ENCODE measurements at regions not wholly inside any gene's neighbourhood (a gene's known extent, or its start where the extent isn't known, plus 50 kb on each side); places are given as distances from the start of the nearest gene placed in this dataset.
A peak's percentile ranks its signal among the peaks of the same experiment; 100 is the strongest.
"Not testable (repeated sequence)": the region's sequence is repeated elsewhere in the genome, so short reads cannot be mapped to it uniquely, and the experiment has no call there.

GRCh38 chr7:123321578-123321977 lies 121.8 kb upstream of the SLC13A1 start:
- not testable (repeated sequence) for DNase-seq

- DNase-seq: no peak
Observed at GRCh38 chr7:123319911-123320310, 120.1 kb upstream of the SLC13A1 start.

DNA sequence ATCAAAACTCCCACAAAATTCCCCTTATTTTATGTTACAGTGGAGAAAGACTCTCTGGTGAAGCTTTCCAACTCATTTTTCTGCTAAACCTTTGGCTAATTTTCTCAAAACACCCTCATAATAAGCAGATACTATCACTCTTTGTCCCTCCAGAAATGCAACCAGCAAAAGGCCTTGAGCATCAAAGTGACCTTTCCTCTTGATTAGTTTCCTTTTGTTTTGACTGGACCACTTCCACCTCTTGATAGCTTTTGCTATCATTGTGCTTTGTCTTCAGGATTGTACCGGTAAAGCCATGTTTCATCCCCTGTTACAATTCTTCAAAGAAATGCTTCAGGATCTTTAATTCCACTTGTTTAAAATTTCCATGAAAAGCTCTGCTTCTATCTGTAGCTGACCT lies 115.1 kb upstream of the SLC13A1 start:
- DNase-seq: no peak

GRCh38 chr7:123308254-123308951 lies 108.6 kb upstream of the SLC13A1 start:
- DNase-seq: no peak

DNA sequence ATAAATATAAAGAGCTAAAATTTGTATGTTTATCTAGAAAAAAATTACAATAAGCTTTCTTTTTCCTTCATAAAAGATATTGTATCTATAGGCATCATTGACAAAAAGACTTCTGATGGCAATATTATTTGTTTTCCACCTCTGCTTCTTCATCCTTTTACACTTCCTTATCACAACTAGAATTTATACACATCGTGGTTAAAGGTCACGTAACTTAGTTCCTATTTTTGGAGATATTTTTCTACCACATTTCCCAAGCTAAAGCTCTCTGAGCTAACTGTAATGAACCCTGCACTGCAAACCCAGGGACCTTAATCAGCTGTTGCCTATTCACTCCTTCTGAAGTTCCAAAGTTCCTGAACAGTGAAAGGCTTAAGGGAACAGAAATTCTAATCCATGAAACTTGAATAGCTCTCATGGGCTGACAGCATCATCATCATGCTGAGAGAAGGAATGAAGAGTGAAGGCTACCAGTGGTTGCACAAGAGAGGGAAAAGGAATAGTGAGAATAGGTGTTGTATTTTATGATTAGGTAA lies 106.1 kb upstream of the SLC13A1 start:
- no peak for DNase-seq

- no peak for DNase-seq
Observed at GRCh38 chr7:123303926-123304325, 104.2 kb upstream of the SLC13A1 start.

DNA sequence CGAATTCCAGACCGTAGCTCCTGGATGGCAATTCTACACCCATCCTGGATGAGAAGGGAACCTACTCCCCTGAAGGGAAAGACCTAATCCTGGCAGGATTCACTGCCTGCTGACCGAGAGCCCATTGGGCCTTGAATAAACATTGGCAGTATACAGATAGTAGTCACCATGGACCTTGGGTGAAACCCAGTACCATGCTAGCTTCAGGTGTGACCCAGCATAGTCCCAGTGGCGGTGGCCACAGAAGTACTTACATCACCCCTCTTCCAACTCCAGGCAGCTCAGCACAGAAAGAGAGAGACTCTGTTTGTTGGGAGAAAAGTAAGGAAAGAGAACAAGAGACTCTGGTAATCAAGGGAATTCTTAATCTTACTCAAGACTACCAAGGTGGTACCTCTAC lies 97.2 kb upstream of the SLC13A1 start:
- no peak for DNase-seq

GRCh38 chr7:123293710-123294109 lies 93.9 kb upstream of the SLC13A1 start:
- no peak for DNase-seq

DNA sequence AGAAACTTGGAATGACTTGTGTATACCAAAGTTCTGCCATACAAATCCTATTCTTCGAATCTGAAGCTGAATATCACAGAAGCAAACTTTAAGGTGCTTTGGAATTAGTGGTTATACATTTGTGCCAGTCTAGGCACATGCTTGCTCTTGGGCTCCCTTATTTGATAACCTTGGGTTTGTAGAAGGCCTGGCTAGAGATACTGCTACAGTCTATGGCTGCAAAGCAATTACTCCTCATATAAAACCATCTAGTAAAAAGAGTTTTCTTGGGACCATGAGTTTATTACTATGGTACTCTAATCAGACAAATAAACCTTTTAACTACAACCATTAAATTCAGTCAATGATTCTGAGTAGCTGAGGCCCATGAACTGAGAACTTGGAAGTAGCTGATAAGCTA lies 92.5 kb upstream of the SLC13A1 start:
- no peak for DNase-seq

DNA sequence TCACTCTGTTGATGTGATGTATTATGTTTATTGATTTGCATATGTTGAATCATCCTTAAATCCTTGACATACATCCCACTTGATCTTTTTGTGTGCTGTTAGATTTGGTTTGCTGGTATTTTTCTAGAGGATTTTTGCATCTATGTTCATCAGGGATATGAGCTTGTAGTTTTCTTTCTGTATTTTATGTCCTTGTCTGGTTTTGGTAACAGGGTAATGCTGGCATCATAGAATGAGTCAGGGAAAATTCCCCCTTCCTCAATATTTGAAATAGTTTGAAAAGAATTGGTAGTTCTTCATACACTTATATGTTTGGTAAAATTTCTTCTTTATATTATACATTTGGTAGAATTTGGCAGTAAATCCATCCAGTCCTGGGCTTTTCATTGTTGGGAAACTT lies 89.4 kb upstream of the SLC13A1 start:
- DNase-seq: no peak

DNA sequence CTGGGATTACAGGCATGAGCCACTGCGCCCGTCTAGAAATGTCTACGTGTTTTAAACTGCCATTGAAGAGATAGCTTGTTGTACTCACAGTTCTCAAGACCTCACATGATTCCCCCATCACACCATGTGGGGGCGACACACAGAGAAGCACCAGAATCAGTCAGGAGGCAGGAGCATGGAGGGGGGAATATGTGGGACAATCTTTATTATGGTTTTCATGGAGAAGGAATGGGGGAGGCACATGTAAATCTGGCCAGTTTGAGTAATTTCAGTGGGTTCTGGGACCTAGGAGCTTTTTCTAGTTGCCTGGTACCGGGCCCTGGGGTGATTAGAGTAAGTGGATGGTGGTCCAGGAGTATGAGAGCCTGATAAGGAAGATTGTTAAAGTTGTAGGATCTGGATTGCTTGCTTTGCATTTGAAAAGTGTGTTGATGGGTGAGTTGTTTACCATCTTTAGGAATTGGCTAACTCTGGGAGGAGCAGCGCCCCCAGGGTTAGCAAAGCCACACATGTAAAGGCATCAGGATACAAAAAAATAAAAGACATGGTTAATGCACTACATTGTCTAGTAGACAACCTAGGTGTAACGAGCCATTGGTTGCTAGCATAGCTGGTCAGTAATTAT lies 85.4 kb upstream of the SLC13A1 start:
- no peak for DNase-seq

GRCh38 chr7:123283373-123283772 lies 83.6 kb upstream of the SLC13A1 start:
- DNase-seq: peak in 1 of 2 experiments; percentile 8

DNA sequence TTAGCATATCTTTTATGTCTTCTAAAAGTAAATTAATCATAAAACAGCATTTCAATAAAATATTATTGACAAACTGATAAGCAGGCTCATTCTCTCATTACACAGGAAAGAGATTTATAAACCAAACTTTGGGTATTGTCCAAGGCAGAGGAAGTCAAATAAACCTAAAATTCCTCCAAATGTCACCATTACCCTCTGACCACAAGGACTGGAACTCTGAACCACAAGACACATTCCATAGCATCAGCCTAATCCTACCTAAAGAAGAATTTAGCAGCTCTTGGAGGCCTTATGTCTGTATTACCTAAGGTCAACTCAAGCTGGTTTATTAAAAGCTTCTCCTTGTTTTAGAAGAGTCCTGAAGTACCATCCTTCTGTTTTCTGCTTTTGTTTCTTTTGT lies 82.4 kb upstream of the SLC13A1 start:
- no peak for DNase-seq

DNA sequence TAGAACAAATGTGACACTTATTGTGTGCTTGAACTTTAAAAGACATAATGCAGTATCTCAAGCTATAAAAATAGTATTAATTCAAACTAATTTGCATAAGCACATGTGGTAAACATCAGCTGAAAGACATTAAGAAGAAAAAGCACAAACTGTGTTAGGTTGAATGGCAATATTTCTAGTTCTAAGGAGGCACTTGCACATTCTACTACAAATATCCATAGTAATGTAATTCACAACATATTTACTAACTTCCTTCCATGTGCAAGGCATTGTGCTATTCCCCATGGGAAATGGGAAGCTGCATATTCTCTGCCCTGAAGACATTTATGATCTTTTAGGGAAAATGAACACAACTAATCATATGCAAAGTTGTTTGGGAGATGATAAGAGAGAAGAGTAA lies 80.2 kb upstream of the SLC13A1 start:
- DNase-seq: no peak

GRCh38 chr7:123275036-123275753 lies 75.4 kb upstream of the SLC13A1 start:
- DNase-seq: peak; percentile 1 to 35

GRCh38 chr7:123273185-123273584 lies 73.4 kb upstream of the SLC13A1 start:
- no peak for DNase-seq

DNA sequence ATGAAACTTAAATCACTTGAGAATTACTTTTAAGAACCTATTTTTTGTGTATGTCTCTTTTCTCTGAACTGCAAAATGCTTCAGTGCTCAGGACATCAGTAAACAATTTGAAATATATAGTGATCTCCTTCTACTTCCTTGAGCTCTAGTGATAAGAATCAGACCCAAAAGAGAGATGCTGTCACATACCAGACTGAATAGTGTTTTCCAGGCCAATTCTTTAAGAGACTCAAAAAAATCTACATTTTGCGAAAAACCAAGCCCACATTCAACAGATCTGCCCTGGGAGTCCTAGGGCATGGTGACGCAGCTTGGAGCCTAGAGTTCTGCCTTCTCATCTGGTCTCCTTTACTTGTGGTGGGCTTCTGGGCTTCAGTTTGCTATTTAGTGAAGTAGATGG lies 72.1 kb upstream of the SLC13A1 start:
- no peak for DNase-seq

DNA sequence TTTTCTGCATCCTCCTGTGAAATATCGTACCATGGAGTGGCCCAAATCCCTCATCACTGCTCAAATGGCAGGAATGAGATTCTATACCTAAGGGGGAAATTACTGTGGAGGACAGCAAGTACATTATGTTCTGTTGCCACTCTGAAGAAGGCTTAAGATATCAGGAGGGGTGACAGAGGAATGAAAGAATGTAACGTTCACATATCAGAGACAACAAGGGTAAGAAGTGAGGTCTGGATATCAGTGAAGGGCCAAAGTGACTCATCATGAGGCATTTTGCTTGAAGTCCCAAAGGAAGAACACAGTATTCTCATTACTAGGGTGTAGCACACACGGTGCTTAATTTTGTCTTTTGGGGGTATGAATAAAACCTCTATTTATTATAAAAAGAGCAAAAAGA lies 71.5 kb upstream of the SLC13A1 start:
- DNase-seq: no peak

DNA sequence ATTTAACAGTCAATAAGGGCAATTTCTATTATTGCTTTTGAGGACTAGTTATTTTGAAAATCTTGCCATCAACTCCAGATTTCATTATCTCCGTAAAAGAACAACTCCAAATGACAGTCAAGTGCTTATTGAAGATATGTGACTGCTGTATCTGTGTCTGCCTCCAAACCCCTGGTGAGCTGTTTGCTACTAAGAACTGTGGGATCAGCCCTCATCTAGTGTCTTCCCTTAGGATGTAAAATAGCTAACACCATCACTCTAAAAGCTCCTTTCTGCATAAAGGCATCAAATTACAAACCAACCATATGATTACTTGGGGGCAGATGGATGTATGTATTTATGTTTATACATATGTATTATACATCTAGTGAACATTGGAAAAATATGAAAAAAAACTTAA lies 70.8 kb upstream of the SLC13A1 start:
- peak in 1 of 2 experiments; percentile 36 for DNase-seq

DNA sequence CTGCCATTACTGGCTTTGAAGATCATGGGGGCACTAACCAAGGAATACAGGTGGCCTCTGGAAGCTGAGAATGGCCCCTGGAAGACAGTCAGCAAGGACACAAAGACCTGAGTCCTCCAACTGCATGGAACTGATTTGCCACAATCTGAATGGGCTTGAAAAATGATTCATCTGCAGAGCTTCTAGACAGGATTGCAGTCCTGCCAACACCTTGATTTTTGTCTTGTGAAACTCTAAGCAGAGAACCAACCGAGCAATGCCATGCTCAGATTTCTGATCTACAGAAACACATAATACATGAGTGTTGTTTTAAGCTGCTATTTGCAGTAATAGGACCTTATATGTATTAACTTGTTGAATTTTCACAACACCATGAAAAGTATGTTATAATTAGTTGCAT lies 66.1 kb upstream of the SLC13A1 start:
- no peak for DNase-seq

- not testable (repeated sequence) for DNase-seq
Observed at GRCh38 chr7:123264820-123265219, 65.1 kb upstream of the SLC13A1 start.

- DNase-seq: no peak
Observed at GRCh38 chr7:123260428-123260960, 60.7 kb upstream of the SLC13A1 start.

- DNase-seq: no peak
Observed at GRCh38 chr7:123259759-123260158, 60.0 kb upstream of the SLC13A1 start.

Measured in NCI-H524 (cell line).